Panc1 (cell line): ENCODE measurements at regions not wholly inside any gene's neighbourhood (a gene's known extent, or its start where the extent isn't known, plus 50 kb on each side); places are given as distances from the start of the nearest gene placed in this dataset.

Experiments
- ATAC-seq: fragments of 200-7000 bp; cut with Tn5 transposase; 2 replicates; pipeline ENCODE4 v1.9.1; 2020; ENCODE audit warnings: mild to moderate bottlenecking, moderate library complexity
- BruUV-seq: library from RNA; stranded (reverse); fragments of 400-500 nt; replicated peaks from 2 replicates; lab custom pipeline; 2021; lab: Mats Ljungman, UMichigan
- CTCF ChIA-PET: fragments of 300-600 bp; sonication (Branson Sonifier 250); formaldehyde crosslinking; loops from one replicate; lab custom pipeline; 2022; ENCODE audit warnings: antibody characterized with exemption; lab: Charles Lee
- POLR2A ChIA-PET: fragments of 300-600 bp; sonication (Branson Sonifier 250); formaldehyde crosslinking; loops from one replicate; lab custom pipeline; 2022; ENCODE audit warnings: antibody characterized with exemption; lab: Charles Lee
- DNase-seq: peaks from one replicate; pipeline ENCODE4 v3.0.0-alpha.2; 2010; ENCODE audit warnings: low read depth, low spot score
- H3K27ac ChIP-seq: 2 replicates; pipeline ENCODE4 v1.5.1; 2011; ENCODE audit warnings: mild to moderate bottlenecking, low read length, inconsistent platforms
- H3K27me3 ChIP-seq: fragments of 200-500 bp; sonication (Bioruptor generic); 2 replicates; pipeline ENCODE4 v1.6.0; 2014; ENCODE audit warnings: low read length, inconsistent platforms; ENCODE audit not compliant: control insufficient read depth, insufficient read depth
- H3K36me3 ChIP-seq: fragments of 200-500 bp; sonication (Bioruptor generic); 2 replicates; pipeline ENCODE4 v1.5.1; 2014; ENCODE audit warnings: inconsistent platforms, mild to moderate bottlenecking, low read length, moderate library complexity; ENCODE audit not compliant: control insufficient read depth, insufficient read depth
- H3K4me1 ChIP-seq: 2 replicates; pipeline ENCODE4 v1.5.1; 2011; ENCODE audit warnings: inconsistent platforms, mild to moderate bottlenecking, low read length, moderate library complexity; ENCODE audit not compliant: control insufficient read depth, insufficient read depth
- H3K4me3 ChIP-seq, 2 experiments: 2 replicates each; pipeline ENCODE4 v1.5.1; 2011 to 2012; ENCODE audit warnings: low read depth in 2 of 2, low read length in 2 of 2, mild to moderate bottlenecking in 2 of 2, inconsistent platforms in 1 of 2, moderate library complexity in 1 of 2
- H3K9me3 ChIP-seq: fragments of 200-500 bp; sonication (Bioruptor generic); 2 replicates; pipeline ENCODE4 v1.5.1; 2014; ENCODE audit warnings: low read depth, mild to moderate bottlenecking, inconsistent platforms, low read length, moderate library complexity; ENCODE audit not compliant: control insufficient read depth, insufficient read depth
- POLR2AphosphoS5 ChIP-seq: IDR thresholded peaks from 2 replicates; pipeline ENCODE4 v1.6.1; 2012; ENCODE audit warnings: mild to moderate bottlenecking, low read depth, low read length, moderate library complexity
- SIN3A ChIP-seq: IDR thresholded peaks from 2 replicates; pipeline ENCODE4 v1.6.1; 2012; ENCODE audit warnings: low read depth, mild to moderate bottlenecking, low read length, moderate library complexity, borderline replicate concordance; ENCODE audit not compliant: insufficient read depth
- TCF7L2 ChIP-seq: IDR thresholded peaks from 2 replicates; pipeline ENCODE4 v1.6.1; 2011; ENCODE audit warnings: mild to moderate bottlenecking, low read depth, low read length, inconsistent platforms
- in situ Hi-C: cut with HindIII; loops from 2 replicates; pipeline ENCODE4 v1.10.0; 2016; ENCODE audit warnings: low sequenced_read_pairs, low pct_unique_long_range_greater_than_20kb
- intact Hi-C: fragments of 100-400 bp; cut with micrococcal nuclease; formaldehyde crosslinking; loops from one replicate; pipeline ENCODE4 v1.10.0; 2022; ENCODE audit not compliant: unreplicated experiment
- TF ChIP-seq, protein P1 (sequence below): fragments of 450-650 bp; IDR thresholded peaks from 2 replicates; pipeline ENCODE4 v1.5.1; 2017; ENCODE audit warnings: mild to moderate bottlenecking
- TF ChIP-seq, protein P2 (sequence below), 2 experiments: IDR thresholded peaks; 2 replicates each; pipeline ENCODE4 v1.6.1; 2011 to 2012; ENCODE audit warnings: low read depth in 2 of 2, control low read depth in 1 of 2, low read length in 1 of 2, mild to moderate bottlenecking in 1 of 2, moderate library complexity in 1 of 2; ENCODE audit not compliant: insufficient read depth in 1 of 2

DNA sequence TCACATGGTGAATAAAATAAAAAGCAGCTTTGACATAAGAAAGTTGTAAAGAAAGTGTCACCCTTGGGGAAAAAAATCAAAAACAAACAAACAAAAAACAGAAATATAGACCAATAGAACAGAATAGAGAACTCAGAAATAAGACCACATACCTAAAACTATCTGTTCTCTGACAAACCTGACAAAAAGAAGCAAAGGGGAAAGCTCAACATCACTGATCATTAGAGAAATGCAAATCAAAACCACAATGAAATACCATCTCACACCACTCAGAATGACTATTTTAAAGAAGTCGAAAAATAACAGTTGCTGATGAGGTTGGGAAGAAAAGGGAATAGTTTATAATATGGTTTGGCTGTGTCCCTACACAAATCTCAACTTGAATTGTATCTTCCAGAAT is 159.1 kb downstream of the TINAG start:
- no peak overlapping the region for H3K4me3 ChIP-seq
- no TSS peak for BruUV-seq
- H3K9me3 ChIP-seq: no peaks in the 10 kb centered on the region
- in situ Hi-C loops: no loop called here
- DNase-seq (no peak), ATAC-seq (no peak)
- ChIA-PET POLR2A (no interaction called here), CTCF (no interaction called here)
- H3K27me3 ChIP-seq: no peaks in the 10 kb centered on the region
- TF ChIP-seq SIN3A: no peak
- TF ChIP-seq TCF7L2: no peak
- TF ChIP-seq, protein P1, sequence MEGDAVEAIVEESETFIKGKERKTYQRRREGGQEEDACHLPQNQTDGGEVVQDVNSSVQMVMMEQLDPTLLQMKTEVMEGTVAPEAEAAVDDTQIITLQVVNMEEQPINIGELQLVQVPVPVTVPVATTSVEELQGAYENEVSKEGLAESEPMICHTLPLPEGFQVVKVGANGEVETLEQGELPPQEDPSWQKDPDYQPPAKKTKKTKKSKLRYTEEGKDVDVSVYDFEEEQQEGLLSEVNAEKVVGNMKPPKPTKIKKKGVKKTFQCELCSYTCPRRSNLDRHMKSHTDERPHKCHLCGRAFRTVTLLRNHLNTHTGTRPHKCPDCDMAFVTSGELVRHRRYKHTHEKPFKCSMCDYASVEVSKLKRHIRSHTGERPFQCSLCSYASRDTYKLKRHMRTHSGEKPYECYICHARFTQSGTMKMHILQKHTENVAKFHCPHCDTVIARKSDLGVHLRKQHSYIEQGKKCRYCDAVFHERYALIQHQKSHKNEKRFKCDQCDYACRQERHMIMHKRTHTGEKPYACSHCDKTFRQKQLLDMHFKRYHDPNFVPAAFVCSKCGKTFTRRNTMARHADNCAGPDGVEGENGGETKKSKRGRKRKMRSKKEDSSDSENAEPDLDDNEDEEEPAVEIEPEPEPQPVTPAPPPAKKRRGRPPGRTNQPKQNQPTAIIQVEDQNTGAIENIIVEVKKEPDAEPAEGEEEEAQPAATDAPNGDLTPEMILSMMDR: no peak
- TF ChIP-seq, protein P2, sequence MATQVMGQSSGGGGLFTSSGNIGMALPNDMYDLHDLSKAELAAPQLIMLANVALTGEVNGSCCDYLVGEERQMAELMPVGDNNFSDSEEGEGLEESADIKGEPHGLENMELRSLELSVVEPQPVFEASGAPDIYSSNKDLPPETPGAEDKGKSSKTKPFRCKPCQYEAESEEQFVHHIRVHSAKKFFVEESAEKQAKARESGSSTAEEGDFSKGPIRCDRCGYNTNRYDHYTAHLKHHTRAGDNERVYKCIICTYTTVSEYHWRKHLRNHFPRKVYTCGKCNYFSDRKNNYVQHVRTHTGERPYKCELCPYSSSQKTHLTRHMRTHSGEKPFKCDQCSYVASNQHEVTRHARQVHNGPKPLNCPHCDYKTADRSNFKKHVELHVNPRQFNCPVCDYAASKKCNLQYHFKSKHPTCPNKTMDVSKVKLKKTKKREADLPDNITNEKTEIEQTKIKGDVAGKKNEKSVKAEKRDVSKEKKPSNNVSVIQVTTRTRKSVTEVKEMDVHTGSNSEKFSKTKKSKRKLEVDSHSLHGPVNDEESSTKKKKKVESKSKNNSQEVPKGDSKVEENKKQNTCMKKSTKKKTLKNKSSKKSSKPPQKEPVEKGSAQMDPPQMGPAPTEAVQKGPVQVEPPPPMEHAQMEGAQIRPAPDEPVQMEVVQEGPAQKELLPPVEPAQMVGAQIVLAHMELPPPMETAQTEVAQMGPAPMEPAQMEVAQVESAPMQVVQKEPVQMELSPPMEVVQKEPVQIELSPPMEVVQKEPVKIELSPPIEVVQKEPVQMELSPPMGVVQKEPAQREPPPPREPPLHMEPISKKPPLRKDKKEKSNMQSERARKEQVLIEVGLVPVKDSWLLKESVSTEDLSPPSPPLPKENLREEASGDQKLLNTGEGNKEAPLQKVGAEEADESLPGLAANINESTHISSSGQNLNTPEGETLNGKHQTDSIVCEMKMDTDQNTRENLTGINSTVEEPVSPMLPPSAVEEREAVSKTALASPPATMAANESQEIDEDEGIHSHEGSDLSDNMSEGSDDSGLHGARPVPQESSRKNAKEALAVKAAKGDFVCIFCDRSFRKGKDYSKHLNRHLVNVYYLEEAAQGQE (IDR thresholded peaks at IDR 0.05; ENCODE audit: insufficient read depth in 1 of 2, low read depth in 2 of 2, low read length in 1 of 2): no peak
- TF ChIP-seq POLR2AphosphoS5: no peak
- H3K4me1 ChIP-seq: no peaks in the 10 kb centered on the region
- H3K27ac ChIP-seq: no peak overlapping the region
- no peaks in the 10 kb centered on the region for H3K36me3 ChIP-seq
- intact Hi-C loops: no loop called here

DNA sequence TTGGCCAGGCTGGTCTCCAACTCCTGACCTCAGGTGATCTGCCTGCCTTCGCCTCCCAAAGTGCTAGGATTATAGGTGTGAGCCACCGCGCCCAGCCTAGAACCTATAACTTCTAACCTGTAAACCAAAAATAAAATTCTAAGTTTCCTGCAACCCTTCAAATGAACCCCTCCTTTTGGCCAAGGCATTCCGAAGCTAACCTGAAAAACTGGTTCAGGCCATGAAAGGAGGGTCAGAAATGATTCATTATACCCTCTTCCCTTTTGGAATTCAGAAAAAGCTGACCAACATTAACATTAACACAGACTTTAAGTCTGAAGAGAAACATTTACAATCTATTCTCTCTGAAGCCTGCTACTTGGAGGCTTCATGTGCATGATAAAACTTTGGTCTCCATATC is 165.1 kb downstream of the TINAG start:
- ChIA-PET CTCF (no interaction called here), POLR2A (no interaction called here)
- in situ Hi-C loops: no loop called here
- no peak for DNase-seq
- no peak for ATAC-seq
- no peak overlapping the region for H3K27ac ChIP-seq
- H3K36me3 ChIP-seq: no peaks in the 10 kb centered on the region
- H3K4me1 ChIP-seq: no peaks in the 10 kb centered on the region
- intact Hi-C loops: no loop called here
- H3K27me3 ChIP-seq: no peaks in the 10 kb centered on the region
- TF ChIP-seq POLR2AphosphoS5 (no peak), TCF7L2 (no peak), SIN3A (no peak)
- TF ChIP-seq, protein P2 (IDR thresholded peaks at IDR 0.05; ENCODE audit: insufficient read depth in 1 of 2, low read depth in 2 of 2, low read length in 1 of 2): no peak
- TF ChIP-seq, protein P1: no peak
- H3K4me3 ChIP-seq: no peak overlapping the region
- no TSS peak for BruUV-seq
- no peaks in the 10 kb centered on the region for H3K9me3 ChIP-seq
